Hematopoietic multipotent progenitor cell treated with erythropoietin and hydrocortisone succinate and interleukin-3 and kit ligand, for 15 days (in vitro differentiated cells): ENCODE measurements at regions not wholly inside any gene's neighbourhood (a gene's known extent, or its start where the extent isn't known, plus 50 kb on each side); places are given as distances from the start of the nearest gene placed in this dataset.

Experiments used
- DNase-seq: peaks from one replicate; pipeline ENCODE4 v3.0.0-alpha.2; 2015; ENCODE audit warnings: low spot score

GRCh38 chr13:103794526-103794925, 728.3 kb upstream of the SLC10A2 start:
- no peak for DNase-seq

GRCh38 chr13:103788061-103788652, 721.9 kb upstream of the SLC10A2 start:
- DNase-seq, result no peak

- no peak for DNase-seq
Measured at GRCh38 chr13:103772576-103772975, 706.4 kb upstream of the SLC10A2 start.

- no peak for DNase-seq
Measured at GRCh38 chr13:103762523-103762922, 696.3 kb upstream of the SLC10A2 start.

- DNase-seq, result no peak
Measured at GRCh38 chr13:103759361-103759760, 693.1 kb upstream of the SLC10A2 start.

- no peak for DNase-seq
Measured at GRCh38 chr13:103758222-103758621, 692.0 kb upstream of the SLC10A2 start.

GRCh38 chr13:103757361-103757760, 691.1 kb upstream of the SLC10A2 start:
- no peak for DNase-seq

GRCh38 chr13:103754783-103755182, 688.6 kb upstream of the SLC10A2 start:
- no peak for DNase-seq

- no peak for DNase-seq
Measured at GRCh38 chr13:103734837-103735236, 668.6 kb upstream of the SLC10A2 start.

- no peak for DNase-seq
Measured at GRCh38 chr13:103731959-103732358, 665.7 kb upstream of the SLC10A2 start.

GRCh38 chr13:103730407-103730806, 664.2 kb upstream of the SLC10A2 start:
- DNase-seq, result no peak

- no peak for DNase-seq
Measured at GRCh38 chr13:103726808-103727207, 660.6 kb upstream of the SLC10A2 start.

GRCh38 chr13:103716718-103717117, 650.5 kb upstream of the SLC10A2 start:
- no peak for DNase-seq

GRCh38 chr13:103715335-103715734, 649.1 kb upstream of the SLC10A2 start:
- no peak for DNase-seq

- DNase-seq, result no peak
Measured at GRCh38 chr13:103703246-103703645, 637.0 kb upstream of the SLC10A2 start.

- no peak for DNase-seq
Measured at GRCh38 chr13:103698000-103698399, 631.8 kb upstream of the SLC10A2 start.

GRCh38 chr13:103695320-103695719, 629.1 kb upstream of the SLC10A2 start:
- DNase-seq, result no peak

- no peak for DNase-seq
Measured at GRCh38 chr13:103694471-103694870, 628.3 kb upstream of the SLC10A2 start.

- no peak for DNase-seq
Measured at GRCh38 chr13:103694033-103694432, 627.8 kb upstream of the SLC10A2 start.

GRCh38 chr13:103692442-103692841, 626.2 kb upstream of the SLC10A2 start:
- DNase-seq, result no peak

GRCh38 chr13:103676329-103676728, 610.1 kb upstream of the SLC10A2 start:
- DNase-seq, result no peak

- DNase-seq, result no peak
Measured at GRCh38 chr13:103671547-103671946, 605.3 kb upstream of the SLC10A2 start.

GRCh38 chr13:103663996-103664395, 597.8 kb upstream of the SLC10A2 start:
- no peak for DNase-seq

GRCh38 chr13:103656311-103656710, 590.1 kb upstream of the SLC10A2 start:
- DNase-seq, result no peak

- no peak for DNase-seq
Measured at GRCh38 chr13:103640606-103641005, 574.4 kb upstream of the SLC10A2 start.
